HCT116 (cell line): ENCODE measurements at regions not wholly inside any gene's neighbourhood (a gene's known extent, or its start where the extent isn't known, plus 50 kb on each side); places are given as distances from the start of the nearest gene placed in this dataset.

Experiments
- ATAC-seq: fragments of 200-7000 bp; cut with Tn5 transposase; 2 replicates; pipeline ENCODE4 v1.9.1; 2020; ENCODE audit warnings: mild to moderate bottlenecking, moderate library complexity
- BruUV-seq: library from RNA; stranded (reverse); fragments of 400-500 nt; replicated peaks from 2 replicates; lab custom pipeline; 2021; lab: Mats Ljungman, UMichigan
- CTCF ChIA-PET: fragments of 300-600 bp; sonication (Branson Sonifier 250); formaldehyde crosslinking; loops from one replicate; lab custom pipeline; 2021; ENCODE audit warnings: antibody characterized with exemption; lab: Charles Lee
- POLR2A ChIA-PET: fragments of 300-600, 350-600 bp; sonication (Branson Sonifier 250); formaldehyde crosslinking; loops from one replicate; lab custom pipeline; 2021; ENCODE audit warnings: antibody characterized with exemption; lab: Charles Lee
- RAD21 ChIA-PET, 2 experiments: fragments of 300-600 bp; sonication (Branson Sonifier 250); formaldehyde crosslinking; loops; one replicate each; lab custom pipeline; 2023; ENCODE audit warnings: low total read pairs in 2 of 2; ENCODE audit not compliant: uncharacterized antibody in 2 of 2, unreplicated experiment in 2 of 2, low non-redundant PET in 1 of 2; lab: Charles Lee
- DNase-seq: peaks from one replicate; pipeline ENCODE4 v3.0.0-alpha.2; 2010; ENCODE audit warnings: low read depth, low spot score
- H2AFZ ChIP-seq: fragments of 200-600 bp; shearing (Covaris generic), sonication (generic); 2 replicates; pipeline ENCODE4 v1.6.1; 2017; ENCODE audit warnings: low read depth, mixed run types, mixed read lengths, antibody characterized with exemption, low read length; ENCODE audit not compliant: poor library complexity, severe bottlenecking
- H3K27ac ChIP-seq: 2 replicates; pipeline ENCODE4 v1.5.1; 2012; ENCODE audit warnings: low read depth, low read length
- H3K27me3 ChIP-seq: fragments of 200-600 bp; sonication (generic); 2 replicates; pipeline ENCODE4 v1.6.1; 2016; ENCODE audit warnings: mixed run types, low read length, mixed read lengths; ENCODE audit not compliant: insufficient read depth
- H3K36me3 ChIP-seq, 2 experiments: fragments of 200-500 bp in 1 of 2; fragments of 200-600 bp in 1 of 2; sonication (Bioruptor generic) in 1 of 2; sonication (generic) in 1 of 2; 2 replicates each; pipeline versions ENCODE4 v1.5.1 to v1.6.1; 2014 to 2016; ENCODE audit warnings: low read length in 2 of 2, inconsistent platforms in 1 of 2, mixed read lengths in 1 of 2, mixed run types in 1 of 2; ENCODE audit not compliant: insufficient read depth in 2 of 2, control insufficient read depth in 1 of 2
- H3K4me1 ChIP-seq, 2 experiments: fragments of 200-600 bp in 1 of 2; sonication (generic) in 1 of 2; 2 replicates each; pipeline versions ENCODE4 v1.5.1 to v1.6.1; 2012 to 2017; ENCODE audit warnings: low read length in 2 of 2, inconsistent platforms in 1 of 2, mild to moderate bottlenecking in 1 of 2, mixed read lengths in 1 of 2, mixed run types in 1 of 2, moderate library complexity in 1 of 2; ENCODE audit not compliant: insufficient read depth in 2 of 2, control insufficient read depth in 1 of 2
- H3K4me2 ChIP-seq: fragments of 200-600 bp; sonication (generic); 2 replicates; pipeline ENCODE4 v1.6.1; 2017; ENCODE audit warnings: mixed run types, low read length, mixed read lengths
- H3K4me3 ChIP-seq, 2 experiments: fragments of 200-600 bp in 1 of 2; sonication (generic) in 1 of 2; replicated peaks in 1 of 2; 2 replicates each; pipeline ENCODE4 v1.5.1; 2011 to 2016; ENCODE audit warnings: low read length in 2 of 2, control low read depth in 1 of 2, low read depth in 1 of 2, mild to moderate bottlenecking in 1 of 2, mixed read lengths in 1 of 2, mixed run types in 1 of 2
- H3K79me2 ChIP-seq: fragments of 200-600 bp; sonication (generic); 2 replicates; pipeline ENCODE4 v1.6.1; 2017; ENCODE audit warnings: mild to moderate bottlenecking, mixed run types, low read length, moderate library complexity, mixed read lengths; ENCODE audit not compliant: insufficient read depth
- H3K9ac ChIP-seq: fragments of 200-600 bp; sonication (generic); 2 replicates; pipeline ENCODE4 v1.6.1; 2016; ENCODE audit warnings: low read length, mixed read lengths
- H3K9me2 ChIP-seq: fragments of 200-600 bp; sonication (generic), shearing (Covaris generic); 2 replicates; pipeline ENCODE4 v1.6.1; 2017; ENCODE audit warnings: mixed run types, mild to moderate bottlenecking, moderate library complexity; ENCODE audit not compliant: insufficient read depth
- H3K9me3 ChIP-seq, 2 experiments: fragments of 200-500 bp in 1 of 2; fragments of 200-600 bp in 1 of 2; sonication (Bioruptor generic) in 1 of 2; sonication (generic) in 1 of 2; 2 replicates each; pipeline ENCODE4 v1.6.1; 2014 to 2017; ENCODE audit warnings: low read length in 2 of 2, mixed read lengths in 2 of 2, inconsistent platforms in 1 of 2, low read depth in 1 of 2, mild to moderate bottlenecking in 1 of 2, mixed run types in 1 of 2, moderate library complexity in 1 of 2; ENCODE audit not compliant: control insufficient read depth in 1 of 2, insufficient read depth in 1 of 2
- H4K20me1 ChIP-seq: fragments of 200-600 bp; sonication (generic), shearing (Covaris generic); 2 replicates; pipeline ENCODE4 v1.6.1; 2017; ENCODE audit warnings: mixed run types, mild to moderate bottlenecking, moderate library complexity; ENCODE audit not compliant: insufficient read depth
- CTCF ChIP-seq, 3 experiments: fragments of 200-600 bp in 1 of 3; sonication (generic) in 1 of 3; IDR thresholded peaks in 2 of 3; conservative IDR thresholded peaks in 1 of 3; 2 replicates each; pipeline ENCODE4 v1.5.1; 2012 to 2017; ENCODE audit warnings: low read depth in 2 of 3, low read length in 2 of 3, antibody characterized with exemption in 1 of 3, borderline replicate concordance in 1 of 3, control low read depth in 1 of 3, mild to moderate bottlenecking in 1 of 3, mixed read lengths in 1 of 3, mixed run types in 1 of 3, moderate library complexity in 1 of 3; ENCODE audit not compliant: insufficient read depth in 1 of 3
- RAD21 ChIP-seq: IDR thresholded peaks from 2 replicates; pipeline ENCODE4 v1.6.1; 2012; ENCODE audit warnings: low read depth, mild to moderate bottlenecking
- ZBTB33 ChIP-seq: IDR thresholded peaks from 2 replicates; pipeline ENCODE4 v1.6.1; 2011; ENCODE audit warnings: mild to moderate bottlenecking, low read length, moderate library complexity; ENCODE audit not compliant: insufficient replicate concordance; ENCODE audit errors: extremely low read depth
- intact Hi-C: fragments of 100-400 bp; cut with micrococcal nuclease; formaldehyde crosslinking; loops from 2 replicates; pipeline ENCODE4 v1.10.0; 2022

- no peak for TF ChIP-seq RAD21
- TF ChIP-seq CTCF (IDR thresholded peaks at IDR 0.05 in 2 of 3, conservative IDR thresholded peaks at IDR 0.05 in 1 of 3; ENCODE audit: borderline replicate concordance in 1 of 3, insufficient read depth in 1 of 3, low read depth in 2 of 3, low read length in 2 of 3), result peak in 1 of 3 experiments; percentile 21; a peak in 2 of 6 replicates
- TF ChIP-seq ZBTB33, result no peak
- TF ChIP-seq, all 23 proteins: peak for 1
- Histone ChIP-seq H3K27me3 (no peaks in the 10 kb centered on the region), H4K20me1 (no peaks in the 10 kb centered on the region), H3K4me3 (no peak overlapping the region), H3K9me2 (no peaks in the 10 kb centered on the region), H3K4me2 (no peak overlapping the region), H3K27ac (no peak overlapping the region), H3K4me1 (no peaks in the 10 kb centered on the region), H3K36me3 (no peaks in the 10 kb centered on the region), H3K9ac (no peak overlapping the region), H3K9me3 (no peaks in the 10 kb centered on the region), H3K79me2 (no peaks in the 10 kb centered on the region), H2AFZ (no peak overlapping the region)
- ChIA-PET RAD21 (no interaction called here), CTCF (no interaction called here), POLR2A (no interaction called here)
- ATAC-seq, result peak; percentile 76
- intact Hi-C loops, result no loop called here
- no peak for DNase-seq
- BruUV-seq, result no TSS peak
Measured at GRCh38 chr5:133779828-133780475, 167.6 kb upstream of the FSTL4 start.
